SK-N-SH (cell line): ENCODE measurements at regions not wholly inside any gene's neighbourhood (a gene's known extent, or its start where the extent isn't known, plus 50 kb on each side); places are given as distances from the start of the nearest gene placed in this dataset.

Experiments
- CTCF ChIA-PET: fragments of 300-600, 350-600 bp; formaldehyde crosslinking; extraction: SDS; loops from one replicate; lab custom pipeline; 2021; lab: Yijun Ruan, JAX
- POLR2A ChIA-PET: fragments of 350-600 bp; sonication (Branson Sonifier 250); formaldehyde crosslinking; extraction: SDS; loops from one replicate; lab custom pipeline; 2020; ENCODE audit warnings: antibody characterized with exemption, inconsistent platforms; lab: Yijun Ruan, JAX
- DNase-seq: peaks from one replicate; pipeline ENCODE4 v3.0.0; 2012
- H2AFZ ChIP-seq: fragments of 200-600 bp; sonication (generic); 2 replicates; pipeline ENCODE4 v1.8.1; 2016; ENCODE audit warnings: antibody characterized with exemption, mild to moderate bottlenecking, low read depth
- H3F3A ChIP-seq: fragments of 200-600 bp; sonication (generic); replicated peaks from 2 replicates; pipeline ENCODE3; 2016; ENCODE audit warnings: antibody characterized with exemption, mild to moderate bottlenecking; ENCODE audit not compliant: insufficient read depth
- H3K27ac ChIP-seq, 2 experiments: fragments of 200-500 bp in 1 of 2; fragments of 200-600 bp in 1 of 2; sonication (Bioruptor generic) in 1 of 2; sonication (generic), shearing (Covaris generic) in 1 of 2; 2 replicates each; pipeline versions ENCODE4 v1.5.1 to v1.6.1; 2014 to 2016; ENCODE audit warnings: low read depth in 2 of 2, inconsistent platforms in 1 of 2, low read length in 1 of 2, mild to moderate bottlenecking in 1 of 2, mixed read lengths in 1 of 2
- H3K27me3 ChIP-seq: fragments of 200-600 bp; sonication (generic), shearing (Covaris generic); 2 replicates; pipeline ENCODE4 v1.6.1; 2016; ENCODE audit warnings: mixed run types; ENCODE audit not compliant: insufficient read depth
- H3K36me3 ChIP-seq, 2 experiments: fragments of 200-500 bp in 1 of 2; fragments of 200-600 bp in 1 of 2; sonication (Bioruptor generic) in 1 of 2; sonication (generic) in 1 of 2; replicated peaks in 1 of 2; 2 replicates each; pipeline versions ENCODE3 to v1.5.1; 2014 to 2016; ENCODE audit warnings: low read length in 1 of 2, mild to moderate bottlenecking in 1 of 2; ENCODE audit not compliant: insufficient read depth in 2 of 2, control insufficient read depth in 1 of 2
- H3K4me1 ChIP-seq, 2 experiments: fragments of 200-500 bp in 1 of 2; fragments of 200-600 bp in 1 of 2; sonication (Bioruptor generic) in 1 of 2; sonication (generic), shearing (Covaris generic) in 1 of 2; 2 replicates each; pipeline versions ENCODE4 v1.5.1 to v1.6.1; 2014 to 2016; ENCODE audit warnings: low read depth in 1 of 2, low read length in 1 of 2, mixed run types in 1 of 2; ENCODE audit not compliant: insufficient read depth in 2 of 2, control insufficient read depth in 1 of 2
- H3K4me2 ChIP-seq: fragments of 200-600 bp; sonication (generic), shearing (Covaris generic); 2 replicates; pipeline ENCODE4 v1.6.1; 2017; ENCODE audit warnings: mixed run types
- H3K4me3 ChIP-seq, 2 experiments: fragments of 200-500 bp in 1 of 2; fragments of 200-600 bp in 1 of 2; sonication (Bioruptor generic) in 1 of 2; sonication (generic), shearing (Covaris generic) in 1 of 2; 2 replicates each; pipeline versions ENCODE4 v1.5.1 to v1.8.1; 2014 to 2016; ENCODE audit warnings: low read depth in 2 of 2, inconsistent platforms in 1 of 2, low read length in 1 of 2, mild to moderate bottlenecking in 1 of 2, mixed read lengths in 1 of 2, moderate library complexity in 1 of 2
- H3K79me2 ChIP-seq: fragments of 200-600 bp; sonication (generic); 2 replicates; pipeline ENCODE4 v1.8.1; 2017; ENCODE audit warnings: mild to moderate bottlenecking; ENCODE audit not compliant: insufficient read depth
- H3K9ac ChIP-seq: fragments of 200-600 bp; sonication (generic); 2 replicates; pipeline ENCODE4 v1.6.1; 2017; ENCODE audit warnings: mixed run types
- H3K9me2 ChIP-seq: fragments of 200-600 bp; sonication (generic); 2 replicates; pipeline ENCODE4 v1.6.1; 2017; ENCODE audit warnings: mixed run types
- H3K9me3 ChIP-seq: fragments of 200-600 bp; sonication (generic); 2 replicates; pipeline ENCODE4 v1.6.1; 2017; ENCODE audit warnings: mixed run types, mild to moderate bottlenecking, moderate library complexity
- H4K20me1 ChIP-seq: fragments of 200-600 bp; sonication (generic); 2 replicates; pipeline ENCODE4 v1.6.1; 2017; ENCODE audit warnings: mild to moderate bottlenecking, mixed run types; ENCODE audit not compliant: insufficient read depth
- ELF1 ChIP-seq: IDR thresholded peaks from 2 replicates; pipeline ENCODE4 v1.4.0; 2012
- EP300 ChIP-seq, 2 experiments: IDR thresholded peaks; 2 replicates each; pipeline versions ENCODE4 v1.4.0 to v1.6.1; 2012; ENCODE audit warnings: borderline replicate concordance in 1 of 2, low read depth in 1 of 2, low read length in 1 of 2
- FOSL2 ChIP-seq: IDR thresholded peaks from 2 replicates; pipeline ENCODE4 v1.4.0; 2012; ENCODE audit warnings: low read depth, mild to moderate bottlenecking, moderate library complexity, borderline replicate concordance
- FOXM1 ChIP-seq: IDR thresholded peaks from 2 replicates; pipeline ENCODE4 v1.4.0; 2012; ENCODE audit warnings: low read depth, mild to moderate bottlenecking
- GATA2 ChIP-seq: sonication (generic); formaldehyde crosslinking; IDR thresholded peaks from 2 replicates; pipeline ENCODE4 v1.5.0; 2020; ENCODE audit warnings: mild to moderate bottlenecking, missing genetic modification reagents
- NFIC ChIP-seq: IDR thresholded peaks from 2 replicates; pipeline ENCODE4 v1.4.0; 2012; ENCODE audit warnings: borderline replicate concordance
- NRF1 ChIP-seq: IDR thresholded peaks from 2 replicates; pipeline ENCODE4 v1.6.1; 2012; ENCODE audit warnings: low read depth, mild to moderate bottlenecking, low read length
- RAD21 ChIP-seq: IDR thresholded peaks from 2 replicates; pipeline ENCODE4 v1.6.1; 2012; ENCODE audit warnings: mild to moderate bottlenecking, low read length
- RCOR1 ChIP-seq: fragments of 150-350 bp; IDR thresholded peaks from 2 replicates; pipeline ENCODE4 v1.6.1; 2017; ENCODE audit warnings: antibody characterized with exemption, low read length
- TCF12 ChIP-seq: IDR thresholded peaks from 2 replicates; pipeline ENCODE4 v1.4.0; 2012
- TEAD4 ChIP-seq: IDR thresholded peaks from 2 replicates; pipeline ENCODE4 v1.4.0; 2012; ENCODE audit warnings: mild to moderate bottlenecking, borderline replicate concordance; ENCODE audit not compliant: insufficient read depth
- WGBS: methylation state at CpG from one replicate; pipeline ENCODE4 v1.1.6; 2017; ENCODE audit warnings: low lambda C conversion rate; 5-methylcytosine and 5-hydroxymethylcytosine counted together
- TF ChIP-seq, protein P1 (sequence below): IDR thresholded peaks from 2 replicates; pipeline ENCODE4 v1.4.0; 2012; ENCODE audit warnings: low read depth, borderline replicate concordance
- TF ChIP-seq, protein P2 (sequence below): fragments of 200-600 bp; sonication (generic); IDR thresholded peaks from 2 replicates; pipeline ENCODE4 v1.6.1; 2017; ENCODE audit warnings: antibody characterized with exemption, mild to moderate bottlenecking, moderate library complexity
- TF ChIP-seq, protein P3 (sequence below): IDR thresholded peaks from 2 replicates; pipeline ENCODE4 v1.6.1; 2012; ENCODE audit warnings: mild to moderate bottlenecking, low read depth, low read length, moderate library complexity
- TF ChIP-seq, protein P4 (sequence below): fragments of 150-350 bp; IDR thresholded peaks from 2 replicates; pipeline ENCODE4 v1.6.1; 2017; ENCODE audit warnings: antibody characterized with exemption, low read length, low read depth, borderline replicate concordance

DNA sequence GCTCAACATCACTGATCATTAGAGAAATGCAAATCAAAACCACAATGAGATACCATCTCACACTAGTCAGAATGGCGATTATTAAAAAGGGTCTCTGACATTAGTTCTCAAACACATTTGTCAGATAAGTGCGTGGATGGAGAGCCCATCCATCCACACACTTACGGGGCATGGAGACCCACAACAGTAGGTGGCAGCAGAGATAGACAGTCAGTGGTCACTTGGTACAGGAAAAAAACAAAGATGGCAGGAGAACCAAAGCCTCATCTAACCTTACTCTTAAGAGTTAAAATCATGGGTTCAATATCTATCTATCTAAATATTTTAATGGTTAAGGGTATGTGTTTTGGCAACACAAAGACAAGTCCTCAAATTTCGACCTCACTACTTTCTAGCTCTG is 1378.7 kb upstream of the C9orf72 start:
- Histone ChIP-seq H3K9me3 (no peaks in the 10 kb centered on the region), H3K4me3 (no peak overlapping the region), H3K79me2 (peaks cover 14% of the 10 kb centered on the region; the same call in 1 of the 2 replicates), H3K27ac (no peak overlapping the region), H3K27me3 (no peaks in the 10 kb centered on the region), H4K20me1 (no peaks in the 10 kb centered on the region), H2AFZ (no peak overlapping the region), H3K4me2 (no peak overlapping the region), H3F3A (no peaks in the 10 kb centered on the region), H3K36me3 (peaks cover 0 to 4% of the 10 kb centered on the region in 2 experiments), H3K4me1 (no peaks in the 10 kb centered on the region), H3K9me2 (no peaks in the 10 kb centered on the region), H3K9ac (no peak overlapping the region)
- POLR2A ChIA-PET, result no interaction called here
- no peak for DNase-seq
- CTCF ChIA-PET, result no interaction called here
- no peak for TF ChIP-seq EP300 (IDR thresholded peaks at IDR 0.05; ENCODE audit: borderline replicate concordance in 1 of 2, low read depth in 1 of 2, low read length in 1 of 2)
- TF ChIP-seq TEAD4, result no peak
- TF ChIP-seq FOXM1, result no peak
- no peak for TF ChIP-seq NFIC
- TF ChIP-seq RAD21, result 0 out of 2 replicates have a peak, but pooled peaks have one; percentile 6
- no peak for TF ChIP-seq FOSL2
- no peak for TF ChIP-seq NRF1
- no peak for TF ChIP-seq RCOR1
- TF ChIP-seq, protein P1, sequence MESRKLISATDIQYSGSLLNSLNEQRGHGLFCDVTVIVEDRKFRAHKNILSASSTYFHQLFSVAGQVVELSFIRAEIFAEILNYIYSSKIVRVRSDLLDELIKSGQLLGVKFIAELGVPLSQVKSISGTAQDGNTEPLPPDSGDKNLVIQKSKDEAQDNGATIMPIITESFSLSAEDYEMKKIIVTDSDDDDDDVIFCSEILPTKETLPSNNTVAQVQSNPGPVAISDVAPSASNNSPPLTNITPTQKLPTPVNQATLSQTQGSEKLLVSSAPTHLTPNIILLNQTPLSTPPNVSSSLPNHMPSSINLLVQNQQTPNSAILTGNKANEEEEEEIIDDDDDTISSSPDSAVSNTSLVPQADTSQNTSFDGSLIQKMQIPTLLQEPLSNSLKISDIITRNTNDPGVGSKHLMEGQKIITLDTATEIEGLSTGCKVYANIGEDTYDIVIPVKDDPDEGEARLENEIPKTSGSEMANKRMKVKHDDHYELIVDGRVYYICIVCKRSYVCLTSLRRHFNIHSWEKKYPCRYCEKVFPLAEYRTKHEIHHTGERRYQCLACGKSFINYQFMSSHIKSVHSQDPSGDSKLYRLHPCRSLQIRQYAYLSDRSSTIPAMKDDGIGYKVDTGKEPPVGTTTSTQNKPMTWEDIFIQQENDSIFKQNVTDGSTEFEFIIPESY, result no peak
- TF ChIP-seq, protein P2, sequence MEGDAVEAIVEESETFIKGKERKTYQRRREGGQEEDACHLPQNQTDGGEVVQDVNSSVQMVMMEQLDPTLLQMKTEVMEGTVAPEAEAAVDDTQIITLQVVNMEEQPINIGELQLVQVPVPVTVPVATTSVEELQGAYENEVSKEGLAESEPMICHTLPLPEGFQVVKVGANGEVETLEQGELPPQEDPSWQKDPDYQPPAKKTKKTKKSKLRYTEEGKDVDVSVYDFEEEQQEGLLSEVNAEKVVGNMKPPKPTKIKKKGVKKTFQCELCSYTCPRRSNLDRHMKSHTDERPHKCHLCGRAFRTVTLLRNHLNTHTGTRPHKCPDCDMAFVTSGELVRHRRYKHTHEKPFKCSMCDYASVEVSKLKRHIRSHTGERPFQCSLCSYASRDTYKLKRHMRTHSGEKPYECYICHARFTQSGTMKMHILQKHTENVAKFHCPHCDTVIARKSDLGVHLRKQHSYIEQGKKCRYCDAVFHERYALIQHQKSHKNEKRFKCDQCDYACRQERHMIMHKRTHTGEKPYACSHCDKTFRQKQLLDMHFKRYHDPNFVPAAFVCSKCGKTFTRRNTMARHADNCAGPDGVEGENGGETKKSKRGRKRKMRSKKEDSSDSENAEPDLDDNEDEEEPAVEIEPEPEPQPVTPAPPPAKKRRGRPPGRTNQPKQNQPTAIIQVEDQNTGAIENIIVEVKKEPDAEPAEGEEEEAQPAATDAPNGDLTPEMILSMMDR, result peak; percentile 31
- no peak for TF ChIP-seq GATA2 (CRISPR knock-in tag)
- TF ChIP-seq ELF1, result no peak
- WGBS, result 87% methylated on average over 4 of the region's 4 CpGs

DNA sequence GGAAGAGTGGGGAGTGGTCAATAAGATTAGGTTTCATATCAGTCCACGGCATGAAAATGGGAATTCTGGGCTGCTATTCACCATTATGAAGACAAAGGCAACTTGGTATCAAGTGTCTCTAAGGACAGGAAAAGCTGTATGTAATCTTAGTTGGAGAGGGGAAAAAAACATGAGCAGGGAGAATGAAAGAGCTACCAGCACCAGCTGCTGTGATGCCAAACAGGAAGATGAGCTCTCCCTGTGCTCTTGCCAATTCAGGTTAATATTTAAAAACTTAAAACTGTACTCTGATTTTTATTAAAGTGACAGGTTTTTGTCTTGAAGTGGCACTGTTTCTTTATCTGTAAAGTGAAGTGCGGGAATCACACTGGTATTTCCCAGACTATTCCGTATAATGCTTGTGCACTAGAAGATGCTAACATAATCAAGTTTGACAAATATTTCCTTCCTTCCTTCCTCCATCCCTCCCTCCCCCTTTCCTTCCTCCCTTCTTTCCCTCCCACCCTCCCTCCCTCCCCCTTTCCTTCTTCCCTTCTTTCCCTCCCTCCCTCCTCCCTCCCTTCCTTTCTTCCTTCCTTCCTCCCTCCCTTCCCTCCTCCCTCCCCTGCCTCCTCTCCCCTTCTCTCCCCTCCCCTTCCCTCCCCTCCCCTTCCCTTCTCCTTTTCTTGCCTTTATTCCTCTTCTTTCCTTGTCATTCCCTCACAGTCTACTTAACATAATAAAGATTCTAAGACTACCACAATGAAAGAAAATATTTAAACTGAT is 1383.0 kb upstream of the C9orf72 start:
- no peak for DNase-seq
- no peak overlapping the region for H3K9ac ChIP-seq
- no peaks in the 10 kb centered on the region for H3F3A ChIP-seq
- no peaks in the 10 kb centered on the region for H3K9me2 ChIP-seq
- H3K4me3 ChIP-seq, result no peak overlapping the region
- H3K27me3 ChIP-seq, result no peaks in the 10 kb centered on the region
- CTCF ChIA-PET, result no interaction called here
- no peaks in the 10 kb centered on the region for H3K4me1 ChIP-seq
- no peaks in the 10 kb centered on the region for H3K36me3 ChIP-seq
- no peak overlapping the region for H3K27ac ChIP-seq
- H4K20me1 ChIP-seq, result no peaks in the 10 kb centered on the region
- H2AFZ ChIP-seq, result no peak overlapping the region
- no peak overlapping the region for H3K4me2 ChIP-seq
- H3K79me2 ChIP-seq, result peaks cover 9% of the 10 kb centered on the region; the same call in 1 of the 2 replicates
- 73% methylated on average over 3 of the region's 3 CpGs for WGBS
- no peaks in the 10 kb centered on the region for H3K9me3 ChIP-seq
- POLR2A ChIA-PET, result no interaction called here
- TF ChIP-seq GATA2 (CRISPR knock-in tag), result no peak
- TF ChIP-seq, protein P1, result no peak
- no peak for TF ChIP-seq TEAD4
- TF ChIP-seq, protein P3, sequence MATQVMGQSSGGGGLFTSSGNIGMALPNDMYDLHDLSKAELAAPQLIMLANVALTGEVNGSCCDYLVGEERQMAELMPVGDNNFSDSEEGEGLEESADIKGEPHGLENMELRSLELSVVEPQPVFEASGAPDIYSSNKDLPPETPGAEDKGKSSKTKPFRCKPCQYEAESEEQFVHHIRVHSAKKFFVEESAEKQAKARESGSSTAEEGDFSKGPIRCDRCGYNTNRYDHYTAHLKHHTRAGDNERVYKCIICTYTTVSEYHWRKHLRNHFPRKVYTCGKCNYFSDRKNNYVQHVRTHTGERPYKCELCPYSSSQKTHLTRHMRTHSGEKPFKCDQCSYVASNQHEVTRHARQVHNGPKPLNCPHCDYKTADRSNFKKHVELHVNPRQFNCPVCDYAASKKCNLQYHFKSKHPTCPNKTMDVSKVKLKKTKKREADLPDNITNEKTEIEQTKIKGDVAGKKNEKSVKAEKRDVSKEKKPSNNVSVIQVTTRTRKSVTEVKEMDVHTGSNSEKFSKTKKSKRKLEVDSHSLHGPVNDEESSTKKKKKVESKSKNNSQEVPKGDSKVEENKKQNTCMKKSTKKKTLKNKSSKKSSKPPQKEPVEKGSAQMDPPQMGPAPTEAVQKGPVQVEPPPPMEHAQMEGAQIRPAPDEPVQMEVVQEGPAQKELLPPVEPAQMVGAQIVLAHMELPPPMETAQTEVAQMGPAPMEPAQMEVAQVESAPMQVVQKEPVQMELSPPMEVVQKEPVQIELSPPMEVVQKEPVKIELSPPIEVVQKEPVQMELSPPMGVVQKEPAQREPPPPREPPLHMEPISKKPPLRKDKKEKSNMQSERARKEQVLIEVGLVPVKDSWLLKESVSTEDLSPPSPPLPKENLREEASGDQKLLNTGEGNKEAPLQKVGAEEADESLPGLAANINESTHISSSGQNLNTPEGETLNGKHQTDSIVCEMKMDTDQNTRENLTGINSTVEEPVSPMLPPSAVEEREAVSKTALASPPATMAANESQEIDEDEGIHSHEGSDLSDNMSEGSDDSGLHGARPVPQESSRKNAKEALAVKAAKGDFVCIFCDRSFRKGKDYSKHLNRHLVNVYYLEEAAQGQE, result no peak
- TF ChIP-seq FOXM1, result no peak
- TF ChIP-seq TCF12, result no peak
- no peak for TF ChIP-seq NFIC
- TF ChIP-seq FOSL2, result no peak
- TF ChIP-seq, protein P4, sequence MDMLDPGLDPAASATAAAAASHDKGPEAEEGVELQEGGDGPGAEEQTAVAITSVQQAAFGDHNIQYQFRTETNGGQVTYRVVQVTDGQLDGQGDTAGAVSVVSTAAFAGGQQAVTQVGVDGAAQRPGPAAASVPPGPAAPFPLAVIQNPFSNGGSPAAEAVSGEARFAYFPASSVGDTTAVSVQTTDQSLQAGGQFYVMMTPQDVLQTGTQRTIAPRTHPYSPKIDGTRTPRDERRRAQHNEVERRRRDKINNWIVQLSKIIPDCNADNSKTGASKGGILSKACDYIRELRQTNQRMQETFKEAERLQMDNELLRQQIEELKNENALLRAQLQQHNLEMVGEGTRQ, result no peak
